Transverse colon (tissue), 4 donors: ENCODE measurements at regions not wholly inside any gene's neighbourhood (a gene's known extent, or its start where the extent isn't known, plus 50 kb on each side); places are given as distances from the start of the nearest gene placed in this dataset.

Experiments
- POLR2AphosphoS5 ChIP-seq, 3 donors: sonication (generic); formaldehyde crosslinking; IDR thresholded peaks; one replicate each; pipeline ENCODE4 v1.6.1; 2016; ENCODE audit warnings: antibody characterized with exemption in 3 of 3
- TF ChIP-seq, protein P1 (sequence below), 5 experiments: fragments of 200-600 bp in 3 of 5; fragments of 450-650 bp in 2 of 5; sonication (generic) in 3 of 5; IDR thresholded peaks; 1 replicate in 2 of 5; 2 replicates in 3 of 5; pipeline ENCODE4 v1.5.1; 2016 to 2017; ENCODE audit warnings: antibody characterized with exemption in 5 of 5, inconsistent platforms in 3 of 5, mild to moderate bottlenecking in 2 of 5, moderate library complexity in 1 of 5

- TF ChIP-seq, protein P1, sequence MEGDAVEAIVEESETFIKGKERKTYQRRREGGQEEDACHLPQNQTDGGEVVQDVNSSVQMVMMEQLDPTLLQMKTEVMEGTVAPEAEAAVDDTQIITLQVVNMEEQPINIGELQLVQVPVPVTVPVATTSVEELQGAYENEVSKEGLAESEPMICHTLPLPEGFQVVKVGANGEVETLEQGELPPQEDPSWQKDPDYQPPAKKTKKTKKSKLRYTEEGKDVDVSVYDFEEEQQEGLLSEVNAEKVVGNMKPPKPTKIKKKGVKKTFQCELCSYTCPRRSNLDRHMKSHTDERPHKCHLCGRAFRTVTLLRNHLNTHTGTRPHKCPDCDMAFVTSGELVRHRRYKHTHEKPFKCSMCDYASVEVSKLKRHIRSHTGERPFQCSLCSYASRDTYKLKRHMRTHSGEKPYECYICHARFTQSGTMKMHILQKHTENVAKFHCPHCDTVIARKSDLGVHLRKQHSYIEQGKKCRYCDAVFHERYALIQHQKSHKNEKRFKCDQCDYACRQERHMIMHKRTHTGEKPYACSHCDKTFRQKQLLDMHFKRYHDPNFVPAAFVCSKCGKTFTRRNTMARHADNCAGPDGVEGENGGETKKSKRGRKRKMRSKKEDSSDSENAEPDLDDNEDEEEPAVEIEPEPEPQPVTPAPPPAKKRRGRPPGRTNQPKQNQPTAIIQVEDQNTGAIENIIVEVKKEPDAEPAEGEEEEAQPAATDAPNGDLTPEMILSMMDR (IDR thresholded peaks at IDR 0.05): no peak
- no peak for TF ChIP-seq POLR2AphosphoS5 (IDR thresholded peaks at IDR 0.05)
Measured at GRCh38 chr10:65231148-65231547, 1694.7 kb upstream of the LRRTM3 start.
